ENCODE measurements at regions not wholly inside any gene's neighbourhood (a gene's known extent, or its start where the extent isn't known, plus 50 kb on each side); places are given as distances from the start of the nearest gene placed in this dataset.
A peak's percentile ranks its signal among the peaks of the same experiment; 100 is the strongest.
"Not testable (repeated sequence)": the region's sequence is repeated elsewhere in the genome, so short reads cannot be mapped to it uniquely, and the experiment has no call there.

DNA sequence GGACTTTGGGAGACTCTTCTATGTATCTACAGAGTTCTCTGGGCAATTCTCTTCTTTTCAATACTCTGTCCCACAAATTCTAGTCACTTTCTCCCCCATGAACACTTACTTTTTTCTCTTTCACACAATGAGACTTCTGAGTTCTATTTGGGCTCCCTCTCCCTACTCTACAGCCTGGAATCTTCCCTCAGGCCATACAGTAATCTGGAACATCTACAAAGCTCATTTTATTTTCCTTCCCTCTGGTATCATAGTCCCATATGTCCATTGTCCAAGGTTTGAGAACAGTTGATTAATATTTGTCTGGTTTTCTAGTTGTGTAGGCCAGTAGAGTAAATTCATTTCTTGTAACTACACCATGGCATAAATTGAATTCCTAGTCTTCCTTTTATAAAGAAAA, 544.6 kb upstream of the RAG2 start:
- no peaks in the 10 kb centered on the region for H3K9me3 ChIP-seq (ENCODE audit: severe bottlenecking)
- no peaks in the 10 kb centered on the region for H3K27me3 ChIP-seq (ENCODE audit: insufficient read depth, low read depth, severe bottlenecking)

DNA sequence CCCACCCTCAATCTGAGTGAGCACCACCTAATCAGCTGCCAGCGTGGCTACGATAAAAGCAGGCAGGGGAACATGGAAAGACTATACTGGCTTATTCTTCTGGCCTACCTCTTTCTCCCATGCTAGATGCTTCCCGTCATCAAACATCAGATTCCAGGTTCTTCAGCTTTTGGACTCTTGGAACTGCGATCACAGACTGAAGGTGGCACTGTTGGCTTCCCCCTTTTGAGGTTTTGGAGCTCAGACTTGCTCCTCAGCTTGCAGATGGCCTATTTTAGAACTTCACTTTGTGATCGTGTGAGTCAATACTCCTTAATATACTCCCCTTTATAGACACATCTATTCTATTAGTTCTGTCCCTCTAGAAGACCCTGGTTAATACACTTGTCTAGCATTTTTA, 543.7 kb upstream of the RAG2 start:
- no peak for DNase-seq
- Histone ChIP-seq H3K4me3 (ENCODE audit: low read depth, low read length) (no peak overlapping the region), H3K36me3 (no peaks in the 10 kb centered on the region), H3K27ac (no peak overlapping the region), H3K27me3 (ENCODE audit: insufficient read depth, low read depth, severe bottlenecking) (no peaks in the 10 kb centered on the region), H3K9me3 (ENCODE audit: severe bottlenecking) (no peaks in the 10 kb centered on the region)
- TF ChIP-seq, protein P1, sequence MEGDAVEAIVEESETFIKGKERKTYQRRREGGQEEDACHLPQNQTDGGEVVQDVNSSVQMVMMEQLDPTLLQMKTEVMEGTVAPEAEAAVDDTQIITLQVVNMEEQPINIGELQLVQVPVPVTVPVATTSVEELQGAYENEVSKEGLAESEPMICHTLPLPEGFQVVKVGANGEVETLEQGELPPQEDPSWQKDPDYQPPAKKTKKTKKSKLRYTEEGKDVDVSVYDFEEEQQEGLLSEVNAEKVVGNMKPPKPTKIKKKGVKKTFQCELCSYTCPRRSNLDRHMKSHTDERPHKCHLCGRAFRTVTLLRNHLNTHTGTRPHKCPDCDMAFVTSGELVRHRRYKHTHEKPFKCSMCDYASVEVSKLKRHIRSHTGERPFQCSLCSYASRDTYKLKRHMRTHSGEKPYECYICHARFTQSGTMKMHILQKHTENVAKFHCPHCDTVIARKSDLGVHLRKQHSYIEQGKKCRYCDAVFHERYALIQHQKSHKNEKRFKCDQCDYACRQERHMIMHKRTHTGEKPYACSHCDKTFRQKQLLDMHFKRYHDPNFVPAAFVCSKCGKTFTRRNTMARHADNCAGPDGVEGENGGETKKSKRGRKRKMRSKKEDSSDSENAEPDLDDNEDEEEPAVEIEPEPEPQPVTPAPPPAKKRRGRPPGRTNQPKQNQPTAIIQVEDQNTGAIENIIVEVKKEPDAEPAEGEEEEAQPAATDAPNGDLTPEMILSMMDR (IDR thresholded peaks at IDR 0.05; ENCODE audit: low read depth, low read length): peak; percentile 18; the same call in 1 of the 2 replicates

More for the DNA sequence above, 544.6 kb upstream of the RAG2 start:
- TF ChIP-seq, protein P1 (IDR thresholded peaks at IDR 0.05; ENCODE audit: low read depth, low read length): no peak
- Histone ChIP-seq H3K27ac (no peak overlapping the region), H3K36me3 (no peaks in the 10 kb centered on the region), H3K4me3 (ENCODE audit: low read depth, low read length) (no peak overlapping the region)
- DNase-seq: no peak

DNA sequence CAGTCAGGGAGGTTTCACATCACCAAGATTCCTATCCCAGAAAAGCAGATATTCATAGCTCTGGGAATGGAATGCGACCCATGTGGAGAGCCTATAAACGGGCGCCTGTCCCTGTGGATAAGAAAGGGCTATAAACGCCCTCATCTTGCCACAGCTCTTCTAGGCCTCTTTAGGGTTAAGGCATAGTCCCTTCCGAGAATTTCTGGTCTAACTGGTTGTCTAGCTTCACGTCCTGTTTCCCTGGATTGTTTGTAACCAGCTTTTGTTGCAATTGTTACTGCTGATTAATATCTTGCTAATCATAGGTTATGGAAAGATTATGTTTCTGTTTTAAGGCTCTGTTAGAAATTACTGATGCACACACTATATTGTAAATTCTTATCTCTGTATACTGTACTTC, 537.6 kb upstream of the RAG2 start:
- H3K4me3 ChIP-seq (ENCODE audit: low read depth, low read length); H3K27me3 ChIP-seq (ENCODE audit: insufficient read depth, low read depth, severe bottlenecking); H3K9me3 ChIP-seq (ENCODE audit: severe bottlenecking); H3K27ac ChIP-seq; H3K36me3 ChIP-seq; DNase-seq: not testable (repeated sequence)

DNA sequence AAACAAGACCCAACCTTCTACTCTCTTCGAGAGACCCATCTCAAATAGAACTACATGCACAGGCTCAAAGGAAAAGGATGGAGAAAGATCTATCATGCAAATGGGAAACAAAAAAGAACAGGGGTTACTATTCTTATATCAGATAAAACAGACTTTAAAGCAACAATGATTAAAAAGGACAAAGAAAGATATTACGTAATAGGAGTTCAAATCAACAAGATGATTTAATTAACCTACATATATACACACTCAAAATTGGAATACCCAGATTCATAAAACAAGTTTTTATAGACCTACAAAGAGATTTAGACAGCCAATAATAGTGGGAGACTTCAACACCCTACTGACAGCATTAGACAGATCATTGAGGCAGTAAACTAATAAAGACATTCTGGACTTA, 536.6 kb upstream of the RAG2 start:
- H3K4me3 ChIP-seq (ENCODE audit: low read depth, low read length): no peak overlapping the region
- no peak overlapping the region for H3K27ac ChIP-seq
- no peaks in the 10 kb centered on the region for H3K27me3 ChIP-seq (ENCODE audit: insufficient read depth, low read depth, severe bottlenecking)
- DNase-seq: no peak
- H3K36me3 ChIP-seq: no peaks in the 10 kb centered on the region
- TF ChIP-seq, protein P1 (IDR thresholded peaks at IDR 0.05; ENCODE audit: low read depth, low read length): no peak
- no peaks in the 10 kb centered on the region for H3K9me3 ChIP-seq (ENCODE audit: severe bottlenecking)

DNA sequence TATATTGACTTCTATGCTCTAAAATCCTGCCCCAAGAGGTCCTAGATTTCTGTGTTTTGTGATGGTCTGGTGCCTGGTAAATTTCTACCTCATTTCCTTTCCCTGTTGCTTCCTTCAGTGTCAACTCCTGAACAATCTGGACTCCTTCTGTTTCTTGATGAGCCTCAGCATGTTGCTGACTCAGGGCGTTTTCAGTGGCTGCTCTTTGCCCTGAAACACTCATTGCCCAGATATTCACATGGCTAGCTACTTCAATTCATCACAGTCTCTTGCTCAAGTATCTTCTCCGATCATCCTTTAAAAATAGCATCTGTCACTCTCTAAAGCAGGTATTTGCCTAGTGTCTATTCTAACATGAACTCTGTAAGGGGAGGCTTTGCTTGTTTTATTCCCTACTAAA, 526.3 kb upstream of the RAG2 start:
- no peaks in the 10 kb centered on the region for H3K36me3 ChIP-seq
- no peaks in the 10 kb centered on the region for H3K9me3 ChIP-seq (ENCODE audit: severe bottlenecking)
- no peak overlapping the region for H3K4me3 ChIP-seq (ENCODE audit: low read depth, low read length)
- H3K27me3 ChIP-seq (ENCODE audit: insufficient read depth, low read depth, severe bottlenecking): no peaks in the 10 kb centered on the region
- DNase-seq: no peak
- H3K27ac ChIP-seq: no peak overlapping the region
- TF ChIP-seq, protein P1 (IDR thresholded peaks at IDR 0.05; ENCODE audit: low read depth, low read length): no peak

DNA sequence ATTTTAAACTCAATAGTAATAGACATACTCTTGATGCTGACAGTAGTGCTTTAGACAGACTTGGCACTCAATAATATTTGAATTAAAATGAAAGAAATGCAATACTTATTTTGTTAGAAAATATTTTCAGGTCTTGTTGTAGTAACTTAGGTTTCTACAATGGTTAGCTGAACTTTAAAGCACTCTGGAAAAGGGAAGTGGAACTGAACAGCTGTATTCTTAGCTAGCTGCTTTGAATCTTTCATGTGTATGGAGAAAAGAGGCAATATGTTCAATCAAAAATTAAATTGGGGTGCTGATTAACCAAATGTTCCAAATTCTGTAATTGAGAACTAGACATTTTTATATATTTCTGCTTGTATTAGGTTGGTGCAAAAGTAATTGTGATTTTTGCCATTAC, 517.9 kb upstream of the RAG2 start:
- no peaks in the 10 kb centered on the region for H3K9me3 ChIP-seq (ENCODE audit: severe bottlenecking)
- H3K27ac ChIP-seq: no peak overlapping the region
- H3K4me3 ChIP-seq (ENCODE audit: low read depth, low read length): no peak overlapping the region
- TF ChIP-seq, protein P1 (IDR thresholded peaks at IDR 0.05; ENCODE audit: low read depth, low read length): no peak
- H3K36me3 ChIP-seq: no peaks in the 10 kb centered on the region
- no peaks in the 10 kb centered on the region for H3K27me3 ChIP-seq (ENCODE audit: insufficient read depth, low read depth, severe bottlenecking)
- DNase-seq: no peak
